WTC11 (cell line): ENCODE measurements at regions not wholly inside any gene's neighbourhood (a gene's known extent, or its start where the extent isn't known, plus 50 kb on each side); places are given as distances from the start of the nearest gene placed in this dataset.

Experiments
- ATF1 ChIP-seq: sonication (generic); formaldehyde crosslinking; IDR thresholded peaks from 2 replicates; pipeline ENCODE4 v1.8.1; 2023; ENCODE audit warnings: mild to moderate bottlenecking, moderate library complexity, missing genetic modification reagents
- CREM ChIP-seq: sonication (generic); formaldehyde crosslinking; IDR thresholded peaks from 2 replicates; pipeline ENCODE4 v1.8.1; 2022; ENCODE audit warnings: mild to moderate bottlenecking, missing genetic modification reagents, moderate library complexity
- FOXJ3 ChIP-seq: sonication (generic); formaldehyde crosslinking; IDR thresholded peaks from 2 replicates; pipeline ENCODE4 v1.9.0; 2021; ENCODE audit warnings: missing genetic modification reagents, mild to moderate bottlenecking, borderline replicate concordance
- FOXK1 ChIP-seq: sonication (generic); formaldehyde crosslinking; IDR thresholded peaks from 2 replicates; pipeline ENCODE4 v1.8.0; 2022; ENCODE audit warnings: mild to moderate bottlenecking, moderate library complexity, missing genetic modification reagents
- GABPB1 ChIP-seq: sonication (generic); formaldehyde crosslinking; IDR thresholded peaks from 2 replicates; pipeline ENCODE4 v1.8.1; 2023; ENCODE audit warnings: mild to moderate bottlenecking, missing genetic modification reagents
- KAT7 ChIP-seq: sonication (generic); formaldehyde crosslinking; IDR thresholded peaks from 2 replicates; pipeline ENCODE4 v1.8.1; 2023; ENCODE audit warnings: missing genetic modification reagents, mild to moderate bottlenecking, borderline replicate concordance
- NR2C2 ChIP-seq: sonication (generic); formaldehyde crosslinking; IDR thresholded peaks from 2 replicates; pipeline ENCODE4 v1.8.0; 2022; ENCODE audit warnings: mild to moderate bottlenecking, missing genetic modification reagents
- NR3C1 ChIP-seq: sonication (generic); formaldehyde crosslinking; conservative IDR thresholded peaks from 2 replicates; pipeline ENCODE4 v1.8.1; 2023; ENCODE audit warnings: low read depth, mild to moderate bottlenecking, missing genetic modification reagents
- RORB ChIP-seq: fragments of 250-450 bp; sonication (Bioruptor Pico); IDR thresholded peaks from 2 replicates; pipeline ENCODE4 v1.9.0; 2021; ENCODE audit warnings: mild to moderate bottlenecking
- SMAD4 ChIP-seq: sonication (generic); formaldehyde crosslinking; IDR thresholded peaks from 2 replicates; pipeline ENCODE4 v1.8.0; 2022; ENCODE audit warnings: mild to moderate bottlenecking, missing genetic modification reagents
- SOX15 ChIP-seq: fragments of 250-450 bp; sonication (Bioruptor Pico); IDR thresholded peaks from 2 replicates; pipeline ENCODE4 v1.9.0; 2021; ENCODE audit warnings: mild to moderate bottlenecking
- SP1 ChIP-seq: sonication (generic); formaldehyde crosslinking; conservative IDR thresholded peaks from 2 replicates; pipeline ENCODE4 v1.8.1; 2022; ENCODE audit warnings: missing genetic modification reagents
- TCF7 ChIP-seq: sonication (generic); formaldehyde crosslinking; IDR thresholded peaks from 2 replicates; pipeline ENCODE4 v1.8.0; 2022; ENCODE audit warnings: mild to moderate bottlenecking, low read depth, missing genetic modification reagents, moderate library complexity
- TEAD1 ChIP-seq: sonication (generic); formaldehyde crosslinking; IDR thresholded peaks from 2 replicates; pipeline ENCODE4 v1.8.0; 2022; ENCODE audit warnings: mild to moderate bottlenecking, missing genetic modification reagents
- ZNF121 ChIP-seq: sonication (generic); formaldehyde crosslinking; IDR thresholded peaks from 2 replicates; pipeline ENCODE4 v1.8.0; 2023; ENCODE audit warnings: missing genetic modification reagents
- ZNF671 ChIP-seq: fragments of 250-450 bp; sonication (Bioruptor Pico); IDR thresholded peaks from 2 replicates; pipeline ENCODE4 v1.8.0; 2021; ENCODE audit warnings: mild to moderate bottlenecking
- TF ChIP-seq, protein P1 (sequence below): sonication (generic); formaldehyde crosslinking; IDR thresholded peaks from 2 replicates; pipeline ENCODE4 v1.8.1; 2023; ENCODE audit warnings: mild to moderate bottlenecking, moderate library complexity, missing genetic modification reagents
- TF ChIP-seq, protein P2 (sequence below): sonication (generic); formaldehyde crosslinking; IDR thresholded peaks from 2 replicates; pipeline ENCODE4 v1.8.0; 2023; ENCODE audit warnings: mild to moderate bottlenecking, missing genetic modification reagents
- TF ChIP-seq, protein P3 (sequence below): sonication (generic); formaldehyde crosslinking; conservative IDR thresholded peaks from 2 replicates; pipeline ENCODE4 v1.8.1; 2022; ENCODE audit warnings: mild to moderate bottlenecking, missing genetic modification reagents
- TF ChIP-seq, protein P4 (sequence below): sonication (generic); formaldehyde crosslinking; IDR thresholded peaks from 2 replicates; pipeline ENCODE4 v1.8.1; 2022; ENCODE audit warnings: low read depth, missing genetic modification reagents, borderline replicate concordance
- TF ChIP-seq, protein P5 (sequence below): fragments of 250-450 bp; sonication (Bioruptor Pico); IDR thresholded peaks from 2 replicates; pipeline ENCODE4 v1.9.0; 2021; ENCODE audit warnings: moderate library complexity, mild to moderate bottlenecking, inconsistent platforms, borderline replicate concordance
- TF ChIP-seq, protein P6 (sequence below): sonication (generic); formaldehyde crosslinking; IDR thresholded peaks from 2 replicates; pipeline ENCODE4 v1.8.0; 2023; ENCODE audit warnings: missing genetic modification reagents
- TF ChIP-seq, protein P7 (sequence below): sonication (generic); formaldehyde crosslinking; IDR thresholded peaks from 2 replicates; pipeline ENCODE4 v1.8.0; 2022; ENCODE audit warnings: mild to moderate bottlenecking, missing genetic modification reagents

DNA sequence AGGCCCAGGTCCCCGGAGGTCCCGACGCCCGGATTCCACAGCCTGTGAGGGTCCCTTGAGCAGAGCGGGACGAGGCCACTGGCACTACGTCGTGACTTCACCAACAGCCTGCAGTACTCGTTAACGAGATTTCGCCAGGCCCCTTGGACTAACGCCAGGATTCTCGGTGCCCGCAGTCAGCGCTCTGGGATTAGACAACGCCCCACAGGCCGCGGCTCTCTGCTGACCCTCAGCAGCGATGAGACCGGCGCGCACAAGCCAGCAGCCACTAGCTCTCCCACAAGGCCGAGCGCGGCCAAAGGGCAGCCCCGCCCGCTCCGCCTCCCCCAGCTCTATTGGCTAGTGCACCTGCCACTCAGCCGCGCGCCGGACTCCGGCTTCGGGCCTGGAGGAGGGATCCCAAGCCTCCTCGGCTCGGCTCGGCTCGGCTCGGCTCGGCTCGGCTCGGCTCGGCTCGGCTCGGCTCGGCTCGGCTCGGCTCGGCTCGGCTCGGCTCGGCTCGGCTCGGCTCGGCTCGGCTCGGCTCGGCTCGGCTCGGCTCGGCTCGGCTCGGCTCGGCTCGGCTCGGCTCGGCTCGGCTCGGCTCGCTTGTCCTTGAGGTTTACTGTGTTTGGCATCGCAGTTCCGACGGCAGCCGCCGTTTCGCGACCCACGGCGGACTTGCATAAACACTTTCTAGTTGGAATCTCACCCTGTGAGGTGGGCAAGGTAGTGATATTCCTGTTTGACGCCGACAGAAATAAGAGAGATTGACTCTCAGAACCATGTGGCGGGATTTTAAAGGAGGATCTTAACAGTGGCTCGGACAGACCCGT lies 231.7 kb upstream of the SERP2 start (continued):
- TF ChIP-seq, protein P1, sequence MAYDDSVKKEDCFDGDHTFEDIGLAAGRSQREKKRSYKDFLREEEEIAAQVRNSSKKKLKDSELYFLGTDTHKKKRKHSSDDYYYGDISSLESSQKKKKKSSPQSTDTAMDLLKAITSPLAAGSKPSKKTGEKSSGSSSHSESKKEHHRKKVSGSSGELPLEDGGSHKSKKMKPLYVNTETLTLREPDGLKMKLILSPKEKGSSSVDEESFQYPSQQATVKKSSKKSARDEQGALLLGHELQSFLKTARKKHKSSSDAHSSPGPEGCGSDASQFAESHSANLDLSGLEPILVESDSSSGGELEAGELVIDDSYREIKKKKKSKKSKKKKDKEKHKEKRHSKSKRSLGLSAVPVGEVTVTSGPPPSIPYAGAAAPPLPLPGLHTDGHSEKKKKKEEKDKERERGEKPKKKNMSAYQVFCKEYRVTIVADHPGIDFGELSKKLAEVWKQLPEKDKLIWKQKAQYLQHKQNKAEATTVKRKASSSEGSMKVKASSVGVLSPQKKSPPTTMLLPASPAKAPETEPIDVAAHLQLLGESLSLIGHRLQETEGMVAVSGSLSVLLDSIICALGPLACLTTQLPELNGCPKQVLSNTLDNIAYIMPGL (CRISPR knock-in tag): peak; percentile 58
- TF ChIP-seq FOXK1 (0 out of 2 replicates have a peak, but pooled peaks have one; percentile 13), SP1 (CRISPR knock-in tag) (peak; percentile 75), TEAD1 (peak; percentile 54; the same call in 1 of the 2 replicates), ATF1 (CRISPR knock-in tag) (no peak), RORB (CRISPR knock-in tag) (no peak), SMAD4 (CRISPR knock-in tag) (no peak), ZNF671 (CRISPR knock-in tag) (no peak), NR3C1 (no peak), GABPB1 (CRISPR knock-in tag) (peak; percentile 53), ZNF121 (CRISPR knock-in tag) (no peak), FOXJ3 (CRISPR knock-in tag) (no peak), NR2C2 (CRISPR knock-in tag) (no peak), CREM (no peak), SOX15 (CRISPR knock-in tag) (no peak), KAT7 (no peak; the same call in 1 of the 2 replicates), TCF7 (CRISPR knock-in tag) (no peak)
- TF ChIP-seq, protein P2, sequence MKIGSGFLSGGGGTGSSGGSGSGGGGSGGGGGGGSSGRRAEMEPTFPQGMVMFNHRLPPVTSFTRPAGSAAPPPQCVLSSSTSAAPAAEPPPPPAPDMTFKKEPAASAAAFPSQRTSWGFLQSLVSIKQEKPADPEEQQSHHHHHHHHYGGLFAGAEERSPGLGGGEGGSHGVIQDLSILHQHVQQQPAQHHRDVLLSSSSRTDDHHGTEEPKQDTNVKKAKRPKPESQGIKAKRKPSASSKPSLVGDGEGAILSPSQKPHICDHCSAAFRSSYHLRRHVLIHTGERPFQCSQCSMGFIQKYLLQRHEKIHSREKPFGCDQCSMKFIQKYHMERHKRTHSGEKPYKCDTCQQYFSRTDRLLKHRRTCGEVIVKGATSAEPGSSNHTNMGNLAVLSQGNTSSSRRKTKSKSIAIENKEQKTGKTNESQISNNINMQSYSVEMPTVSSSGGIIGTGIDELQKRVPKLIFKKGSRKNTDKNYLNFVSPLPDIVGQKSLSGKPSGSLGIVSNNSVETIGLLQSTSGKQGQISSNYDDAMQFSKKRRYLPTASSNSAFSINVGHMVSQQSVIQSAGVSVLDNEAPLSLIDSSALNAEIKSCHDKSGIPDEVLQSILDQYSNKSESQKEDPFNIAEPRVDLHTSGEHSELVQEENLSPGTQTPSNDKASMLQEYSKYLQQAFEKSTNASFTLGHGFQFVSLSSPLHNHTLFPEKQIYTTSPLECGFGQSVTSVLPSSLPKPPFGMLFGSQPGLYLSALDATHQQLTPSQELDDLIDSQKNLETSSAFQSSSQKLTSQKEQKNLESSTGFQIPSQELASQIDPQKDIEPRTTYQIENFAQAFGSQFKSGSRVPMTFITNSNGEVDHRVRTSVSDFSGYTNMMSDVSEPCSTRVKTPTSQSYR (CRISPR knock-in tag): no peak
- TF ChIP-seq, protein P3, sequence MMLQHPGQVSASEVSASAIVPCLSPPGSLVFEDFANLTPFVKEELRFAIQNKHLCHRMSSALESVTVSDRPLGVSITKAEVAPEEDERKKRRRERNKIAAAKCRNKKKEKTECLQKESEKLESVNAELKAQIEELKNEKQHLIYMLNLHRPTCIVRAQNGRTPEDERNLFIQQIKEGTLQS: no peak
- TF ChIP-seq, protein P4, sequence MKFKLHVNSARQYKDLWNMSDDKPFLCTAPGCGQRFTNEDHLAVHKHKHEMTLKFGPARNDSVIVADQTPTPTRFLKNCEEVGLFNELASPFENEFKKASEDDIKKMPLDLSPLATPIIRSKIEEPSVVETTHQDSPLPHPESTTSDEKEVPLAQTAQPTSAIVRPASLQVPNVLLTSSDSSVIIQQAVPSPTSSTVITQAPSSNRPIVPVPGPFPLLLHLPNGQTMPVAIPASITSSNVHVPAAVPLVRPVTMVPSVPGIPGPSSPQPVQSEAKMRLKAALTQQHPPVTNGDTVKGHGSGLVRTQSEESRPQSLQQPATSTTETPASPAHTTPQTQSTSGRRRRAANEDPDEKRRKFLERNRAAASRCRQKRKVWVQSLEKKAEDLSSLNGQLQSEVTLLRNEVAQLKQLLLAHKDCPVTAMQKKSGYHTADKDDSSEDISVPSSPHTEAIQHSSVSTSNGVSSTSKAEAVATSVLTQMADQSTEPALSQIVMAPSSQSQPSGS (CRISPR knock-in tag): no peak
- TF ChIP-seq, protein P5, sequence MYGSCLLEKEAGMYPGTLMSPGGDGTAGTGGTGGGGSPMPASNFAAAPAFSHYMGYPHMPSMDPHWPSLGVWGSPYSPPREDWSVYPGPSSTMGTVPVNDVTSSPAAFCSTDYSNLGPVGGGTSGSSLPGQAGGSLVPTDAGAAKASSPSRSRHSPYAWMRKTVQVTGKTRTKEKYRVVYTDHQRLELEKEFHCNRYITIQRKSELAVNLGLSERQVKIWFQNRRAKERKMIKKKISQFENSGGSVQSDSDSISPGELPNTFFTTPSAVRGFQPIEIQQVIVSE (CRISPR knock-in tag): no peak
- TF ChIP-seq, protein P6, sequence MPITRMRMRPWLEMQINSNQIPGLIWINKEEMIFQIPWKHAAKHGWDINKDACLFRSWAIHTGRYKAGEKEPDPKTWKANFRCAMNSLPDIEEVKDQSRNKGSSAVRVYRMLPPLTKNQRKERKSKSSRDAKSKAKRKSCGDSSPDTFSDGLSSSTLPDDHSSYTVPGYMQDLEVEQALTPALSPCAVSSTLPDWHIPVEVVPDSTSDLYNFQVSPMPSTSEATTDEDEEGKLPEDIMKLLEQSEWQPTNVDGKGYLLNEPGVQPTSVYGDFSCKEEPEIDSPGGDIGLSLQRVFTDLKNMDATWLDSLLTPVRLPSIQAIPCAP (CRISPR knock-in tag): no peak
- TF ChIP-seq, protein P7, sequence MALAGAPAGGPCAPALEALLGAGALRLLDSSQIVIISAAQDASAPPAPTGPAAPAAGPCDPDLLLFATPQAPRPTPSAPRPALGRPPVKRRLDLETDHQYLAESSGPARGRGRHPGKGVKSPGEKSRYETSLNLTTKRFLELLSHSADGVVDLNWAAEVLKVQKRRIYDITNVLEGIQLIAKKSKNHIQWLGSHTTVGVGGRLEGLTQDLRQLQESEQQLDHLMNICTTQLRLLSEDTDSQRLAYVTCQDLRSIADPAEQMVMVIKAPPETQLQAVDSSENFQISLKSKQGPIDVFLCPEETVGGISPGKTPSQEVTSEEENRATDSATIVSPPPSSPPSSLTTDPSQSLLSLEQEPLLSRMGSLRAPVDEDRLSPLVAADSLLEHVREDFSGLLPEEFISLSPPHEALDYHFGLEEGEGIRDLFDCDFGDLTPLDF (CRISPR knock-in tag): no peak
